RWPE1 (cell line): ENCODE measurements at regions not wholly inside any gene's neighbourhood (a gene's known extent, or its start where the extent isn't known, plus 50 kb on each side); places are given as distances from the start of the nearest gene placed in this dataset.

Source experiments
- CTCF ChIA-PET: fragments of 350-600 bp; sonication (Branson Sonifier 250); formaldehyde crosslinking; extraction: SDS; loops from one replicate; lab custom pipeline; 2021; lab: Yijun Ruan, JAX
- POLR2A ChIA-PET: fragments of 400-600 bp; formaldehyde crosslinking; extraction: SDS; loops from one replicate; lab custom pipeline; 2020; ENCODE audit warnings: antibody characterized with exemption; ENCODE audit not compliant: low non-redundant PET; lab: Yijun Ruan, JAX
- DNase-seq: peaks from one replicate; pipeline ENCODE4 v3.0.0; 2012; ENCODE audit warnings: low spot score
- H3K27ac ChIP-seq: fragments of 450-650 bp; 2 replicates; pipeline ENCODE4 v1.5.1; 2017
- CTCF ChIP-seq: fragments of 450-650 bp; conservative IDR thresholded peaks from 2 replicates; pipeline ENCODE4 v1.5.1; 2017; ENCODE audit warnings: low read depth, mild to moderate bottlenecking

- CTCF ChIA-PET: interaction anchor here (0.5 to 2.0 kb wide), 24 partner anchors 9 to 643 kb away, joined by 3 to 23 read pairs (median 3); no protein-coding TSS in a partner anchor
- POLR2A ChIA-PET: no interaction called here
- DNase-seq: peak; percentile 41
- H3K27ac ChIP-seq: peak overlapping the region; percentile 77
- no peak for TF ChIP-seq CTCF
Observed at GRCh38 chr4:153143527-153144348, 60.5 kb upstream of the TRIM2 start.

- H3K27ac ChIP-seq: no peak overlapping the region
- ChIA-PET POLR2A (no interaction called here), CTCF (no interaction called here)
- TF ChIP-seq CTCF: no peak
- DNase-seq: no peak
Observed at GRCh38 chr4:153146031-153146430, 58.2 kb upstream of the TRIM2 start.

- no peak overlapping the region for H3K27ac ChIP-seq
- POLR2A ChIA-PET: no interaction called here
- no peak for TF ChIP-seq CTCF
- CTCF ChIA-PET: interaction anchor here (0.6 to 1.1 kb wide), 3 partner anchors 15 to 431 kb away, joined by 3 read pairs; no protein-coding TSS in a partner anchor
- DNase-seq: no peak
Observed at GRCh38 chr4:153146961-153147360, 57.3 kb upstream of the TRIM2 start.

- ChIA-PET CTCF (interaction anchor here (0.6 kb wide), 2 partner anchors 306 to 394 kb away, joined by 3 to 4 read pairs; no protein-coding TSS in a partner anchor), POLR2A (no interaction called here)
- no peak for TF ChIP-seq CTCF
- no peak overlapping the region for H3K27ac ChIP-seq
- DNase-seq: no peak
Observed at GRCh38 chr4:153148791-153149190, 55.5 kb upstream of the TRIM2 start.

- ChIA-PET POLR2A (no interaction called here), CTCF (interaction anchor here (0.6 to 0.8 kb wide), 2 partner anchors 216 to 492 kb away, joined by 3 read pairs; no protein-coding TSS in a partner anchor)
- DNase-seq: no peak
- no peak for TF ChIP-seq CTCF
- H3K27ac ChIP-seq: no peak overlapping the region
Observed at GRCh38 chr4:153151535-153152455, 52.4 kb upstream of the TRIM2 start.
